Umbilical cord (tissue), 1 donor: ENCODE measurements at regions not wholly inside any gene's neighbourhood (a gene's known extent, or its start where the extent isn't known, plus 50 kb on each side); places are given as distances from the start of the nearest gene placed in this dataset.

Experiments
- DNase-seq: peaks from one replicate; pipeline ENCODE4 v3.0.0-alpha.2; 2015; ENCODE audit warnings: low spot score

- no peak for DNase-seq
Measured at GRCh38 chr5:173689737-173690360, 73.4 kb upstream of the BOD1 start.

- no peak for DNase-seq
Measured at GRCh38 chr5:173691931-173692330, 75.5 kb upstream of the BOD1 start.

GRCh38 chr5:173693670-173694069 lies 77.2 kb upstream of the BOD1 start:
- DNase-seq = no peak

GRCh38 chr5:173696216-173696615 lies 79.8 kb upstream of the BOD1 start:
- DNase-seq = no peak

- DNase-seq = no peak
Measured at GRCh38 chr5:173697931-173698579, 81.6 kb upstream of the BOD1 start.

- DNase-seq = no peak
Measured at GRCh38 chr5:173699966-173700365, 83.5 kb upstream of the BOD1 start.

- no peak for DNase-seq
Measured at GRCh38 chr5:173703466-173703865, 87.0 kb upstream of the BOD1 start.

GRCh38 chr5:173704615-173705511 lies 88.4 kb upstream of the BOD1 start:
- DNase-seq = no peak

- DNase-seq = no peak
Measured at GRCh38 chr5:173705512-173706044, 89.1 kb upstream of the BOD1 start.

GRCh38 chr5:173706700-173707099 lies 90.2 kb upstream of the BOD1 start:
- DNase-seq = no peak

- DNase-seq = no peak
Measured at GRCh38 chr5:173707392-173707791, 90.9 kb upstream of the BOD1 start.

GRCh38 chr5:173709145-173709544 lies 92.7 kb upstream of the BOD1 start:
- no peak for DNase-seq

GRCh38 chr5:173709761-173710160 lies 93.3 kb upstream of the BOD1 start:
- no peak for DNase-seq

GRCh38 chr5:173710528-173710927 lies 94.1 kb upstream of the BOD1 start:
- DNase-seq = peak; percentile 5

- no peak for DNase-seq
Measured at GRCh38 chr5:173711466-173711865, 95.0 kb upstream of the BOD1 start.

- no peak for DNase-seq
Measured at GRCh38 chr5:173712609-173713175, 96.2 kb upstream of the BOD1 start.

- no peak for DNase-seq
Measured at GRCh38 chr5:173714551-173715428, 98.3 kb upstream of the BOD1 start.

- no peak for DNase-seq
Measured at GRCh38 chr5:173715607-173716006, 99.2 kb upstream of the BOD1 start.

- no peak for DNase-seq
Measured at GRCh38 chr5:173716058-173716682, 99.7 kb upstream of the BOD1 start.

- DNase-seq = no peak
Measured at GRCh38 chr5:173717959-173718358, 101.5 kb upstream of the BOD1 start.

- DNase-seq = no peak
Measured at GRCh38 chr5:173718469-173718868, 102.0 kb upstream of the BOD1 start.
